ENCODE measurements at regions not wholly inside any gene's neighbourhood (a gene's known extent, or its start where the extent isn't known, plus 50 kb on each side); places are given as distances from the start of the nearest gene placed in this dataset.

- TF ChIP-seq ZNF384 (IDR thresholded peaks at IDR 0.05; ENCODE audit: borderline replicate concordance, low read depth, low read length) (no peak), PAX8 (IDR thresholded peaks at IDR 0.05) (no peak), POLR2AphosphoS2 (IDR thresholded peaks at IDR 0.05; ENCODE audit: low read depth, low read length) (no peak)
Measured at GRCh38 chr1:98045211-98045766, 124.5 kb upstream of the DPYD start (continued).

GRCh38 chr1:98044766-98045165, 123.9 kb upstream of the DPYD start:
- no peak for FAIRE-seq
- no peaks in the 10 kb centered on the region for H3K79me2 ChIP-seq (ENCODE audit: control insufficient read depth, insufficient read depth, low read length)
- peaks cover 11 to 22% of the 10 kb centered on the region in 2 experiments for H3K27me3 ChIP-seq (replicated peaks in 1 of 2; ENCODE audit: control insufficient read depth in 2 of 2, insufficient read depth in 2 of 2, low read length in 1 of 2)
- H3K4me2 ChIP-seq (ENCODE audit: control insufficient read depth, insufficient read depth): no peak overlapping the region
- H3K9me3 ChIP-seq (replicated peaks; ENCODE audit: control insufficient read depth, insufficient read depth, low read length): no peaks in the 10 kb centered on the region
- DNase-seq (ENCODE audit: low read depth, low spot score): no peak
- SMC1A ChIA-PET (ENCODE audit: uncharacterized antibody, unreplicated experiment): no interaction called here
- POLR2A ChIA-PET: no interaction called here
- intact Hi-C loops (cut with micrococcal nuclease; ENCODE audit: unreplicated experiment) (no loop called here), in situ Hi-C loops (cut with MboI) (loop anchor here (10.0 kb wide), 1 partner anchor 900 kb away; no protein-coding TSS in a partner anchor)
- no peak overlapping the region for H3K9ac ChIP-seq (ENCODE audit: control insufficient read depth, insufficient read depth, low read length)
- no peak overlapping the region for H2AFZ ChIP-seq (ENCODE audit: control insufficient read depth, low read depth, low read length)
- H3K4me3 ChIP-seq: no peak overlapping the region
- RAD21 ChIA-PET (ENCODE audit: unreplicated experiment): no interaction called here
- CTCF ChIA-PET: no interaction called here
- H3K4me1 ChIP-seq (ENCODE audit: control insufficient read depth, insufficient read depth, low read length): no peaks in the 10 kb centered on the region
- no TSS peak for BruUV-seq (replicated peaks)
- H4K20me1 ChIP-seq (ENCODE audit: control insufficient read depth, insufficient read depth): no peaks in the 10 kb centered on the region
- WGBS (ENCODE audit: insufficient coverage, insufficient replicate concordance, low lambda C conversion rate, missing lambda C conversion rate): 5% methylated on average over 16 of the region's 16 CpGs
- no peak for ATAC-seq
- H3K36me3 ChIP-seq (ENCODE audit: control insufficient read depth in 2 of 2, insufficient read depth in 2 of 2, low read length in 1 of 2): no peaks in the 10 kb centered on the region
- H3K27ac ChIP-seq (ENCODE audit: control insufficient read depth, insufficient read depth): no peak overlapping the region
- TF ChIP-seq WRNIP1 (IDR thresholded peaks at IDR 0.05; ENCODE audit: borderline replicate concordance, low read depth, low read length) (no peak), EED (IDR thresholded peaks at IDR 0.05; ENCODE audit: low read depth) (no peak), ZNF24 (IDR thresholded peaks at IDR 0.05) (no peak), EGR1 (IDR thresholded peaks at IDR 0.05; ENCODE audit: borderline replicate concordance in 1 of 2, low read depth in 2 of 2, low read length in 2 of 2) (no peak), REST (IDR thresholded peaks at IDR 0.05; ENCODE audit: low read depth, low read length) (no peak), NFYB (IDR thresholded peaks at IDR 0.05; ENCODE audit: insufficient read depth, low read depth, low read length) (no peak), MAX (IDR thresholded peaks at IDR 0.05; ENCODE audit: low read depth, low read length) (no peak), FOXM1 (IDR thresholded peaks at IDR 0.05; ENCODE audit: low read depth, low read length) (no peak), PRDM15 (CRISPR knock-in tag; IDR thresholded peaks at IDR 0.05) (no peak), MLLT1 (IDR thresholded peaks at IDR 0.05) (no peak), SREBF1 (IDR thresholded peaks at IDR 0.05; ENCODE audit: low read length) (no peak), CREB1 (IDR thresholded peaks at IDR 0.05; ENCODE audit: low read depth) (no peak)

All from GM12878 (cell line).